DND-41 (cell line): ENCODE measurements at regions not wholly inside any gene's neighbourhood (a gene's known extent, or its start where the extent isn't known, plus 50 kb on each side); places are given as distances from the start of the nearest gene placed in this dataset.

ENCODE experiments used
- ATAC-seq: fragments of 200-7000 bp; cut with Tn5 transposase; 3 replicates; pipeline ENCODE4 v1.9.1; 2021; ENCODE audit warnings: low read depth; ENCODE audit not compliant: insufficient read depth
- DNase-seq: peaks from one replicate; pipeline ENCODE4 v3.0.0-alpha.2; 2020
- H2AFZ ChIP-seq: 2 replicates; pipeline ENCODE4 v1.6.0; 2012; ENCODE audit warnings: low read depth, low read length
- H3K27ac ChIP-seq: 2 replicates; pipeline ENCODE4 v1.5.1; 2012; ENCODE audit warnings: low read length, inconsistent platforms
- H3K27me3 ChIP-seq: fragments of 200-600 bp; sonication (generic); 2 replicates; pipeline ENCODE4 v1.6.0; 2012; ENCODE audit warnings: low read length, mild to moderate bottlenecking, inconsistent platforms; ENCODE audit not compliant: insufficient read depth, poor library complexity
- H3K36me3 ChIP-seq: 2 replicates; pipeline ENCODE4 v1.5.1; 2012; ENCODE audit warnings: low read length, inconsistent platforms; ENCODE audit not compliant: insufficient read depth
- H3K4me1 ChIP-seq: 2 replicates; pipeline ENCODE4 v1.5.1; 2012; ENCODE audit warnings: mild to moderate bottlenecking, low read length; ENCODE audit not compliant: insufficient read depth
- H3K4me2 ChIP-seq: 2 replicates; pipeline ENCODE4 v1.6.0; 2012; ENCODE audit warnings: mild to moderate bottlenecking, moderate library complexity, low read length, inconsistent platforms; ENCODE audit not compliant: insufficient read depth
- H3K4me3 ChIP-seq, 2 experiments: fragments of 200-600 bp in 1 of 2; shearing (Covaris generic) in 1 of 2; 2 replicates each; pipeline ENCODE4 v1.5.1; 2012 to 2016; ENCODE audit warnings: inconsistent platforms in 2 of 2, low read length in 2 of 2, mild to moderate bottlenecking in 2 of 2, low read depth in 1 of 2, moderate library complexity in 1 of 2
- H3K79me2 ChIP-seq: 2 replicates; pipeline ENCODE4 v1.6.0; 2012; ENCODE audit warnings: low read length, inconsistent platforms; ENCODE audit not compliant: insufficient read depth
- H3K9ac ChIP-seq: 2 replicates; pipeline ENCODE4 v1.6.0; 2012; ENCODE audit warnings: low read depth, mild to moderate bottlenecking, inconsistent platforms, low read length, moderate library complexity
- H3K9me3 ChIP-seq: 2 replicates; pipeline ENCODE4 v1.5.1; 2012; ENCODE audit warnings: low read length, moderate library complexity, mild to moderate bottlenecking, inconsistent platforms; ENCODE audit not compliant: insufficient read depth, severe bottlenecking
- H4K20me1 ChIP-seq: 2 replicates; pipeline ENCODE4 v1.6.0; 2012; ENCODE audit warnings: low read length; ENCODE audit not compliant: insufficient read depth
- CTCF ChIP-seq: IDR thresholded peaks from 2 replicates; pipeline ENCODE4 v1.5.1; 2012; ENCODE audit warnings: borderline replicate concordance, low read length, moderate library complexity, mild to moderate bottlenecking; ENCODE audit not compliant: poor library complexity, severe bottlenecking; ENCODE audit errors: extremely low read depth
- EZH2 ChIP-seq: IDR thresholded peaks from 3 replicates; pipeline ENCODE4 v1.6.1; 2012; ENCODE audit warnings: borderline replicate concordance, low read depth, mild to moderate bottlenecking, moderate library complexity, low read length, inconsistent platforms; ENCODE audit not compliant: severe bottlenecking

- ATAC-seq (no peak), DNase-seq (no peak)
- Histone ChIP-seq H3K4me1 (no peaks in the 10 kb centered on the region), H4K20me1 (no peaks in the 10 kb centered on the region), H3K4me2 (no peak overlapping the region), H3K27ac (no peak overlapping the region), H3K4me3 (no peak overlapping the region), H3K9ac (no peak overlapping the region), H3K27me3 (no peaks in the 10 kb centered on the region), H3K79me2 (no peaks in the 10 kb centered on the region), H2AFZ (no peak overlapping the region), H3K9me3 (no peaks in the 10 kb centered on the region), H3K36me3 (no peaks in the 10 kb centered on the region)
- TF ChIP-seq CTCF (no peak), EZH2 (no peak)
These were observed 81.6 kb upstream of the CSNK1A1L start for GRCh38 chr13:37187105-37187504.

GRCh38 chr13:37181620-37182019 lies 76.2 kb upstream of the CSNK1A1L start:
- H3K9me3 ChIP-seq, result no peaks in the 10 kb centered on the region
- H3K4me1 ChIP-seq, result no peaks in the 10 kb centered on the region
- H3K27ac ChIP-seq, result no peak overlapping the region
- H3K79me2 ChIP-seq, result no peaks in the 10 kb centered on the region
- TF ChIP-seq CTCF (no peak), EZH2 (no peak)
- ATAC-seq (no peak), DNase-seq (no peak)
- no peaks in the 10 kb centered on the region for H3K36me3 ChIP-seq
- H3K4me3 ChIP-seq, result no peak overlapping the region
- H3K27me3 ChIP-seq, result no peaks in the 10 kb centered on the region
- no peak overlapping the region for H3K9ac ChIP-seq
- H2AFZ ChIP-seq, result no peak overlapping the region
- no peak overlapping the region for H3K4me2 ChIP-seq
- no peaks in the 10 kb centered on the region for H4K20me1 ChIP-seq

- ATAC-seq (no peak), DNase-seq (no peak)
- Histone ChIP-seq H3K9ac (no peak overlapping the region), H3K4me2 (no peak overlapping the region), H3K9me3 (no peaks in the 10 kb centered on the region), H3K4me1 (no peaks in the 10 kb centered on the region), H3K4me3 (no peak overlapping the region), H3K27me3 (no peaks in the 10 kb centered on the region), H2AFZ (no peak overlapping the region), H3K79me2 (no peaks in the 10 kb centered on the region), H4K20me1 (no peaks in the 10 kb centered on the region), H3K27ac (no peak overlapping the region), H3K36me3 (no peaks in the 10 kb centered on the region)
- no peak for TF ChIP-seq CTCF
- TF ChIP-seq EZH2, result no peak
These were observed 74.2 kb upstream of the CSNK1A1L start for GRCh38 chr13:37179645-37180044.

GRCh38 chr13:37177125-37177524 lies 71.7 kb upstream of the CSNK1A1L start:
- H3K79me2 ChIP-seq, result no peaks in the 10 kb centered on the region
- no peaks in the 10 kb centered on the region for H3K36me3 ChIP-seq
- ATAC-seq (no peak), DNase-seq (no peak)
- no peaks in the 10 kb centered on the region for H3K27me3 ChIP-seq
- H3K9me3 ChIP-seq, result no peaks in the 10 kb centered on the region
- no peak overlapping the region for H3K4me3 ChIP-seq
- H3K27ac ChIP-seq, result no peak overlapping the region
- no peak overlapping the region for H2AFZ ChIP-seq
- no peaks in the 10 kb centered on the region for H3K4me1 ChIP-seq
- H3K4me2 ChIP-seq, result no peak overlapping the region
- TF ChIP-seq CTCF (no peak), EZH2 (no peak)
- H3K9ac ChIP-seq, result no peak overlapping the region
- no peaks in the 10 kb centered on the region for H4K20me1 ChIP-seq
